Fibroblast of lung (primary cell): ENCODE measurements at regions not wholly inside any gene's neighbourhood (a gene's known extent, or its start where the extent isn't known, plus 50 kb on each side); places are given as distances from the start of the nearest gene placed in this dataset.
A peak's percentile ranks its signal among the peaks of the same experiment; 100 is the strongest.

Experiments used
- DNase-seq, 2 donors: peaks; one replicate each; pipeline versions ENCODE4 v3.0.0 to v3.0.0-alpha.2; 2010; ENCODE audit warnings: low read depth in 2 of 2
- H2AFZ ChIP-seq: 2 replicates; pipeline ENCODE4 v1.5.1; 2012; ENCODE audit warnings: low read length, control low read depth, inconsistent platforms
- H3K27ac ChIP-seq: 2 replicates; pipeline ENCODE4 v1.5.1; 2011; ENCODE audit warnings: low read length, control low read depth; ENCODE audit not compliant: insufficient read depth
- H3K27me3 ChIP-seq: 2 replicates; pipeline ENCODE4 v1.5.1; 2011; ENCODE audit warnings: mild to moderate bottlenecking, low read length; ENCODE audit not compliant: control insufficient read depth, insufficient read depth
- H3K36me3 ChIP-seq: 2 replicates; pipeline ENCODE4 v1.5.1; 2011; ENCODE audit warnings: low read length; ENCODE audit not compliant: control insufficient read depth, insufficient read depth
- H3K4me1 ChIP-seq: 2 replicates; pipeline ENCODE4 v1.5.1; 2011; ENCODE audit warnings: low read length; ENCODE audit not compliant: control insufficient read depth, insufficient read depth; ENCODE audit errors: extremely low read depth
- H3K4me2 ChIP-seq: 2 replicates; pipeline ENCODE4 v1.5.1; 2011; ENCODE audit warnings: low read length, control low read depth; ENCODE audit not compliant: insufficient read depth; ENCODE audit errors: extremely low read depth
- H3K4me3 ChIP-seq, 4 experiments: fragments of 200-600 bp in 1 of 4; sonication (generic) in 1 of 4; replicated peaks in 1 of 4; 2 replicates each; pipeline ENCODE4 v1.5.1; 2011 to 2016; ENCODE audit warnings: low read length in 4 of 4, low read depth in 3 of 4, mild to moderate bottlenecking in 3 of 4, control low read depth in 2 of 4, inconsistent platforms in 1 of 4, mixed read lengths in 1 of 4; ENCODE audit not compliant: insufficient read depth in 1 of 4; ENCODE audit errors: control extremely low read depth in 1 of 4
- H3K79me2 ChIP-seq: 2 replicates; pipeline ENCODE4 v1.5.1; 2012; ENCODE audit warnings: mild to moderate bottlenecking, low read length, inconsistent platforms; ENCODE audit not compliant: control insufficient read depth, insufficient read depth
- H3K9ac ChIP-seq: 2 replicates; pipeline ENCODE4 v1.5.1; 2011; ENCODE audit warnings: mild to moderate bottlenecking, low read length, control low read depth; ENCODE audit not compliant: insufficient read depth
- H3K9me3 ChIP-seq: 2 replicates; pipeline ENCODE4 v1.5.1; 2012; ENCODE audit warnings: low read depth, low read length; ENCODE audit not compliant: control insufficient read depth, insufficient read depth
- H4K20me1 ChIP-seq: 2 replicates; pipeline ENCODE4 v1.5.1; 2011; ENCODE audit warnings: low read length; ENCODE audit not compliant: control insufficient read depth, insufficient read depth; ENCODE audit errors: extremely low read depth
- CTCF ChIP-seq, 2 donors: IDR thresholded peaks in 1 of 2; conservative IDR thresholded peaks in 1 of 2; 1 replicate in 1 of 2; 2 replicates in 1 of 2; pipeline ENCODE4 v1.5.1; 2011 to 2012; ENCODE audit warnings: low read length in 2 of 2, control low read depth in 1 of 2, inconsistent platforms in 1 of 2, low read depth in 1 of 2, mild to moderate bottlenecking in 1 of 2
- EZH2 ChIP-seq: IDR thresholded peaks from 2 replicates; pipeline ENCODE4 v1.5.1; 2012; ENCODE audit warnings: low read length, control low read depth, mild to moderate bottlenecking; ENCODE audit errors: missing control alignments

- Histone ChIP-seq H2AFZ (no peak overlapping the region), H3K4me1 (no peaks in the 10 kb centered on the region), H3K9ac (no peak overlapping the region), H3K4me2 (no peak overlapping the region), H4K20me1 (no peaks in the 10 kb centered on the region), H3K9me3 (no peaks in the 10 kb centered on the region), H3K27ac (no peak overlapping the region), H3K4me3 (no peak overlapping the region), H3K27me3 (no peaks in the 10 kb centered on the region), H3K36me3 (no peaks in the 10 kb centered on the region), H3K79me2 (no peaks in the 10 kb centered on the region)
- no peak for DNase-seq
- no peak for TF ChIP-seq EZH2
These were observed 160.8 kb upstream of the PLXNA2 start for GRCh38 chr1:208405014-208405413.

DNA sequence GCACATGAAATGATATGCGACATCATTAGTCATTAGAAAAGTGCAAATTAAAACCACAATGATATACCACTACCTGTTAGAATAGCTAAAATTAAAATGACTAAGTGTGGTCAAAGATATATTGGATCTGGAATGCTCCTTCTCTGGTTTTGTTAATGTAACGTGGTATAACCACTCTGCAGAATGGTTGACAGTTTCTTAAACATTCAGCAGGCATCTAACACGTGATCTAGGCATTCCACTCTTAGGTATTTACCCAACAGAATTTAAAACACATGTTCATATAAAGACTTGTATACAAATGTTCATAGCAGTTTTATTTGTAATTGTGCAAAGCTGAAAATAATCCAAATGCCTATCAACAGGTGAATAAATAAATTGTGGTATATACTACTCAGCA is 165.0 kb upstream of the PLXNA2 start:
- peak in 1 of 2 donors; percentile 3 for DNase-seq
- Histone ChIP-seq H3K4me3 (no peak overlapping the region), H3K27me3 (no peaks in the 10 kb centered on the region), H4K20me1 (no peaks in the 10 kb centered on the region), H3K36me3 (no peaks in the 10 kb centered on the region), H3K27ac (no peak overlapping the region), H3K9ac (no peak overlapping the region), H3K4me1 (no peaks in the 10 kb centered on the region), H3K9me3 (no peaks in the 10 kb centered on the region), H3K4me2 (no peak overlapping the region), H2AFZ (no peak overlapping the region), H3K79me2 (no peaks in the 10 kb centered on the region)
- TF ChIP-seq EZH2 (no peak), CTCF (conservative IDR thresholded peaks at IDR 0.05 in 1 of 2, IDR thresholded peaks at IDR 0.05 in 1 of 2; ENCODE audit: low read depth in 1 of 2, low read length in 2 of 2) (no peak)

DNA sequence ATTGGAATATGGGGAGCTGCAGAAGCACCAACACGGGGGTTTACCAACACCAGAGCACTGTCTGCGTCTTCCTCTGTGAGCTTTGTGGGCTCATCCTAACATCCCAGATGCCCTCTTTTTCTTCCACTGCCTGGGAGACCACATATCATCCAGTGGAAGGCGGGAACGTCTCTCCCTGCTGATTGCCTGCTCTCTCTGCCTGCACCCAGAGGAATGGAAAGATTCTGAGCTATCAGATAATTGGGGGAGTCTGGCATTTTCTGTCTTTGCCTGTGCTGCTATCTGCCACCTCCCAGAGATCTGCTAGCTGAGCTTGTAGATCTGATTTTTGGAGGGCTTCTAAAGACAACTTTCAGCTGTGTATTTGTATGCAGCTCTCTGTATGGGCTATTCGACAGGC is 166.2 kb upstream of the PLXNA2 start:
- no peak for TF ChIP-seq EZH2
- no peak for TF ChIP-seq CTCF (conservative IDR thresholded peaks at IDR 0.05 in 1 of 2, IDR thresholded peaks at IDR 0.05 in 1 of 2; ENCODE audit: low read depth in 1 of 2, low read length in 2 of 2)
- no peak for DNase-seq
- no peak overlapping the region for H2AFZ ChIP-seq
- no peaks in the 10 kb centered on the region for H4K20me1 ChIP-seq
- H3K4me1 ChIP-seq = no peaks in the 10 kb centered on the region
- H3K9ac ChIP-seq = no peak overlapping the region
- H3K4me3 ChIP-seq = no peak overlapping the region
- H3K4me2 ChIP-seq = no peak overlapping the region
- no peaks in the 10 kb centered on the region for H3K36me3 ChIP-seq
- no peaks in the 10 kb centered on the region for H3K9me3 ChIP-seq
- H3K27me3 ChIP-seq = no peaks in the 10 kb centered on the region
- H3K79me2 ChIP-seq = no peaks in the 10 kb centered on the region
- no peak overlapping the region for H3K27ac ChIP-seq
